Loucy (cell line): ENCODE measurements at regions not wholly inside any gene's neighbourhood (a gene's known extent, or its start where the extent isn't known, plus 50 kb on each side); places are given as distances from the start of the nearest gene placed in this dataset.

Source experiments
- H2AFZ ChIP-seq: fragments of 200-600 bp; sonication (generic); 2 replicates; pipeline ENCODE4 v1.6.0; 2016; ENCODE audit warnings: antibody characterized with exemption, mild to moderate bottlenecking, low read length, moderate library complexity
- H3F3A ChIP-seq: fragments of 200-600 bp; 2 replicates; pipeline ENCODE4 v1.6.0; 2016; ENCODE audit warnings: antibody characterized with exemption, low read depth, mild to moderate bottlenecking
- H3K27me3 ChIP-seq: fragments of 200-600 bp; sonication (generic); 2 replicates; pipeline ENCODE4 v1.6.1; 2014; ENCODE audit warnings: low read length, mild to moderate bottlenecking; ENCODE audit not compliant: insufficient read depth, poor library complexity, severe bottlenecking
- H3K36me3 ChIP-seq: fragments of 200-600 bp; sonication (generic); 2 replicates; pipeline ENCODE4 v1.6.1; 2016; ENCODE audit warnings: low read length; ENCODE audit not compliant: insufficient read depth
- H3K4me1 ChIP-seq: fragments of 200-600 bp; sonication (generic); 2 replicates; pipeline ENCODE4 v1.5.1; 2014; ENCODE audit warnings: low read length, mild to moderate bottlenecking; ENCODE audit not compliant: insufficient read depth, poor library complexity, severe bottlenecking
- H3K4me2 ChIP-seq: fragments of 200-600 bp; sonication (generic); 2 replicates; pipeline ENCODE4 v1.6.0; 2014; ENCODE audit warnings: antibody characterized with exemption, low read length, low read depth, mild to moderate bottlenecking; ENCODE audit not compliant: poor library complexity, severe bottlenecking
- H3K4me3 ChIP-seq: fragments of 200-600 bp; sonication (generic); 2 replicates; pipeline ENCODE4 v1.5.1; 2014; ENCODE audit warnings: low read length, mild to moderate bottlenecking, mixed read lengths; ENCODE audit not compliant: poor library complexity, severe bottlenecking
- H3K79me2 ChIP-seq: fragments of 200-600 bp; sonication (generic); 2 replicates; pipeline ENCODE4 v1.6.1; 2014; ENCODE audit warnings: low read length; ENCODE audit not compliant: insufficient read depth
- H3K9ac ChIP-seq: fragments of 200-600 bp; sonication (generic); 2 replicates; pipeline ENCODE4 v1.6.0; 2014; ENCODE audit warnings: mild to moderate bottlenecking, low read depth, low read length, moderate library complexity; ENCODE audit not compliant: poor library complexity, severe bottlenecking
- H3K9me2 ChIP-seq: fragments of 200-600 bp; sonication (generic); replicated peaks from 2 replicates; pipeline ENCODE4 v1.6.1; 2016; ENCODE audit warnings: low read depth, low read length, mixed read lengths
- H3K9me3 ChIP-seq: fragments of 200-600 bp; sonication (generic); 2 replicates; pipeline ENCODE4 v1.6.1; 2014; ENCODE audit warnings: mild to moderate bottlenecking, antibody characterized with exemption, low read length, low read depth; ENCODE audit not compliant: insufficient read depth
- H4K20me1 ChIP-seq: fragments of 200-600 bp; sonication (generic); 2 replicates; pipeline ENCODE4 v1.6.0; 2014; ENCODE audit warnings: antibody characterized with exemption, low read length, mild to moderate bottlenecking; ENCODE audit not compliant: insufficient read depth, poor library complexity, severe bottlenecking
- EZH2phosphoT487 ChIP-seq: fragments of 200-600 bp; IDR thresholded peaks from 2 replicates; pipeline ENCODE4 v1.6.1; 2018; ENCODE audit warnings: antibody characterized with exemption, mild to moderate bottlenecking, moderate library complexity, borderline replicate concordance
- TF ChIP-seq, protein P1 (sequence below): fragments of 200-600 bp; sonication (generic); conservative IDR thresholded peaks from 2 replicates; pipeline ENCODE4 v1.5.1; 2014; ENCODE audit warnings: mild to moderate bottlenecking, antibody characterized with exemption, low read length

DNA sequence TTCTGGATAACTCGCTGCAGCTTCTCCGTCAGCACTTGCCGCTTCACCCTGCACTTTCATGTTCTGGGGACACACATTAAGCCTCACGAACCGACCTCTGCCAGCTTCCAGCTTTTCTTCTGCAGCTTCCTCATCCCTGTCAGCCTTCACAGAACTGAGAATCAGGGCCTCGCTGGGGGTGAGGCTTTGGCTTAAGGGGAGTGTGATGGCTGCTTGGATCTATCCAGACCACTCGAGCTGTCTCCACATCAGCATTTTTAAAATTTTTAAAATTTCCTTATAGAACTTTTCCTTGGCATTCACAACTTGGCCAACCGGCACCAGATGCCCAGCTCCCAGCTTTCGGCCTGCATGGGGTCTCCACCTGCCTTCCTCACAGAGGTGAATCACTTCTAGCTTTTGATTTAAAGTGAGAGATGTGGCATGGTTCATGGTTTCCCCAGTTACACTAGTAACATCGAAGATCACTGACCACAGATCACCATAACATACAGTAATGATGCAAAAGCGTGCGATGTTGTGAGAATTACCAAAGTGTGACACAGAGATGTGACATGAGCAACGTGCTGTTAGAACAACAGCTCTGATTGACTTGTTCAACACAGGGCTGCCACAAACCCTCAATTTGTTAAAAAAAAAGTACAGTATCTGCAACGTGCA is 139.1 kb upstream of the C14orf180 start:
- Histone ChIP-seq H2AFZ (no peak overlapping the region), H3K9me3 (no peaks in the 10 kb centered on the region), H3K79me2 (no peaks in the 10 kb centered on the region), H3K9ac (no peak overlapping the region), H3K27me3 (no peaks in the 10 kb centered on the region), H3K9me2 (no peaks in the 10 kb centered on the region), H3K4me1 (peaks cover 13% of the 10 kb centered on the region), H3K4me3 (no peak overlapping the region), H3K36me3 (no peaks in the 10 kb centered on the region), H3F3A (no peaks in the 10 kb centered on the region), H4K20me1 (no peaks in the 10 kb centered on the region), H3K4me2 (no peak overlapping the region)
- no peak for TF ChIP-seq EZH2phosphoT487
- TF ChIP-seq, protein P1, sequence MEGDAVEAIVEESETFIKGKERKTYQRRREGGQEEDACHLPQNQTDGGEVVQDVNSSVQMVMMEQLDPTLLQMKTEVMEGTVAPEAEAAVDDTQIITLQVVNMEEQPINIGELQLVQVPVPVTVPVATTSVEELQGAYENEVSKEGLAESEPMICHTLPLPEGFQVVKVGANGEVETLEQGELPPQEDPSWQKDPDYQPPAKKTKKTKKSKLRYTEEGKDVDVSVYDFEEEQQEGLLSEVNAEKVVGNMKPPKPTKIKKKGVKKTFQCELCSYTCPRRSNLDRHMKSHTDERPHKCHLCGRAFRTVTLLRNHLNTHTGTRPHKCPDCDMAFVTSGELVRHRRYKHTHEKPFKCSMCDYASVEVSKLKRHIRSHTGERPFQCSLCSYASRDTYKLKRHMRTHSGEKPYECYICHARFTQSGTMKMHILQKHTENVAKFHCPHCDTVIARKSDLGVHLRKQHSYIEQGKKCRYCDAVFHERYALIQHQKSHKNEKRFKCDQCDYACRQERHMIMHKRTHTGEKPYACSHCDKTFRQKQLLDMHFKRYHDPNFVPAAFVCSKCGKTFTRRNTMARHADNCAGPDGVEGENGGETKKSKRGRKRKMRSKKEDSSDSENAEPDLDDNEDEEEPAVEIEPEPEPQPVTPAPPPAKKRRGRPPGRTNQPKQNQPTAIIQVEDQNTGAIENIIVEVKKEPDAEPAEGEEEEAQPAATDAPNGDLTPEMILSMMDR = no peak

DNA sequence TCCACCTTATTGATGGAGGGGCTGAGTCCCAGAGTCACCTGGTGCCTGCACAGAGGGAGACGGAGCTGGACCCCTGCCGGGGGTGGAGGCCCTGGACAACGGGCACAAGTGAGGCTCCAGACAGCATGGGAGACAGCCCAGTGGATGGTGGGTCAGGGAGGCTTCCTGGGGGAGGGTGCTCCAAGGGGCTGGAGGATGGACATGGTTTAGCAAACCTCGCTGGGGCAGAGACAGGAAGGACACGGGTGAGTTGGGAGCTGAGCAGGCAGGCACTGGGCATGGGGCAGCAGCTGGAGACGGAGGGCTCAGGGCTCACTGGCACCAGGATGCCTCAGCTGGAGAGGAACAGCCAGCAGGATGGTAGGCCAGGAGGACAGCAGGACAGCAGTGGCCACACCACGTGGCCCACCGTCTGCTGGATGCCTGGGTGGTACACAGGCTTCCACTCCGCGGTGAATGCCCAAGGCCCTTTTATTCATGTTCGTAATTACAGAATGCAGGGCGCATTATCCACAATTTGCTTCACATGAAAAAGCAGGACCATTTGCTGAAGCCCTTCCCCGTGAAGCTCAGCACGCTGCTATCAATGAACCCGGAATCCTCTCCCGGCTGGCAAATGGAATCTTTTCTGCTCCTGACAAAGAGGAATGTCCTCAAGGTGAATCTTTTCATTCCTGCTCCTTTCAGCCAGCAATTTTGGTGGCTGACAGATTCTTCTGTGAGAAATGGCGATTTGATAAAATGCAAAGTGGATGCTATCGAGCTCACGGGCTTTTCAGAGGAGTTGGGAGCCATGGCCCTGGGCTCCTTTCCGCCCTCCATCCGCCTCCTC is 138.1 kb upstream of the C14orf180 start:
- Histone ChIP-seq H3K27me3 (no peaks in the 10 kb centered on the region), H3K9me2 (no peaks in the 10 kb centered on the region), H3K4me3 (no peak overlapping the region), H3K79me2 (no peaks in the 10 kb centered on the region), H3K4me1 (peaks cover 5% of the 10 kb centered on the region), H3K4me2 (no peak overlapping the region), H3K9ac (no peak overlapping the region), H4K20me1 (no peaks in the 10 kb centered on the region), H2AFZ (no peak overlapping the region), H3K9me3 (no peaks in the 10 kb centered on the region), H3K36me3 (no peaks in the 10 kb centered on the region), H3F3A (no peaks in the 10 kb centered on the region)
- TF ChIP-seq EZH2phosphoT487 = no peak
- TF ChIP-seq, protein P1 = no peak

DNA sequence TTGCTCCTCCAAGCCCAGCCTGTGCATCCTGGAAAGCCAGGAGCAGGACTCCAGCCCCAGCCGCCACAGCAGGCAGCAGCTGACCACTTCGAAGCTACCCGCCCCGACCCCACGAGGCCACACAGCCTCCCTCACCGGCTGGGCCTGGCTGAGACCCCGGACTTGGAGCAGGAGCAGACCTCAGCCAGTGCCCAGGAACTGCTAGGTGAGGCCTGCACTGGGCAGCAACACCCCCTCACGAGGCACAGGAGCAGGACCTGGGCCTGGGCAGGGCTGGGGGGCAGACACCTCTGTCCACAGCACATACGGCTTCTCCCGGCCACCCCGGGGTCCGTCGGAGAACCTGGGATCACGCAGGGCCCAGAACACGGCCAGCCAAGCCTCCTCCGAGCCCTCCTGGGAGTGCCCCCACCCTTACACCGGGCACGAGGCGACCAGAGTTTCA is 137.4 kb upstream of the C14orf180 start:
- H3K9ac ChIP-seq = no peak overlapping the region
- H3K9me3 ChIP-seq = no peaks in the 10 kb centered on the region
- H3K36me3 ChIP-seq = no peaks in the 10 kb centered on the region
- H3K79me2 ChIP-seq = no peaks in the 10 kb centered on the region
- no peak for TF ChIP-seq EZH2phosphoT487
- no peak overlapping the region for H3K4me3 ChIP-seq
- no peaks in the 10 kb centered on the region for H3F3A ChIP-seq
- H3K27me3 ChIP-seq = no peaks in the 10 kb centered on the region
- H2AFZ ChIP-seq = no peak overlapping the region
- no peaks in the 10 kb centered on the region for H3K4me1 ChIP-seq
- H3K4me2 ChIP-seq = no peak overlapping the region
- no peaks in the 10 kb centered on the region for H4K20me1 ChIP-seq
- H3K9me2 ChIP-seq = no peaks in the 10 kb centered on the region
